ENCODE measurements at regions not wholly inside any gene's neighbourhood (a gene's known extent, or its start where the extent isn't known, plus 50 kb on each side); places are given as distances from the start of the nearest gene placed in this dataset.

- TF ChIP-seq MXI1 (IDR thresholded peaks at IDR 0.05; ENCODE audit: low read depth, low read length), result no peak
- TF ChIP-seq POLR2AphosphoS5 (IDR thresholded peaks at IDR 0.05; ENCODE audit: low read depth, low read length), result no peak
- no peak for TF ChIP-seq CTCF (IDR thresholded peaks at IDR 0.05)
Measured at GRCh38 chr2:16283071-16283850, 342.9 kb downstream of the MYCN start.
